ENCODE measurements at regions not wholly inside any gene's neighbourhood (a gene's known extent, or its start where the extent isn't known, plus 50 kb on each side); places are given as distances from the start of the nearest gene placed in this dataset.

GRCh38 chr2:166592750-166593149 lies 98.7 kb upstream of the SCN7A start:
- no peak for TF ChIP-seq ZFX (IDR thresholded peaks at IDR 0.05; ENCODE audit: borderline replicate concordance)
- TF ChIP-seq CTCF (IDR thresholded peaks at IDR 0.05): no peak
- no peak overlapping the region for H3K27ac ChIP-seq

GRCh38 chr2:166591226-166591625 lies 97.2 kb upstream of the SCN7A start:
- no peak overlapping the region for H3K27ac ChIP-seq
- TF ChIP-seq CTCF (IDR thresholded peaks at IDR 0.05) (no peak), ZFX (IDR thresholded peaks at IDR 0.05; ENCODE audit: borderline replicate concordance) (no peak)

GRCh38 chr2:166573391-166573790 lies 79.3 kb upstream of the SCN7A start:
- TF ChIP-seq CTCF (IDR thresholded peaks at IDR 0.05) (no peak), ZFX (IDR thresholded peaks at IDR 0.05; ENCODE audit: borderline replicate concordance) (no peak)
- H3K27ac ChIP-seq: no peak overlapping the region

GRCh38 chr2:166572937-166573336 lies 78.9 kb upstream of the SCN7A start:
- no peak for TF ChIP-seq CTCF (IDR thresholded peaks at IDR 0.05)
- no peak for TF ChIP-seq ZFX (IDR thresholded peaks at IDR 0.05; ENCODE audit: borderline replicate concordance)
- no peak overlapping the region for H3K27ac ChIP-seq

- no peak overlapping the region for H3K27ac ChIP-seq
- TF ChIP-seq ZFX (IDR thresholded peaks at IDR 0.05; ENCODE audit: borderline replicate concordance) (no peak), CTCF (IDR thresholded peaks at IDR 0.05) (no peak)
Measured at GRCh38 chr2:166568409-166568808, 74.4 kb upstream of the SCN7A start.

GRCh38 chr2:166565501-166565900 lies 71.5 kb upstream of the SCN7A start:
- H3K27ac ChIP-seq: no peak overlapping the region
- no peak for TF ChIP-seq CTCF (IDR thresholded peaks at IDR 0.05)
- TF ChIP-seq ZFX (IDR thresholded peaks at IDR 0.05; ENCODE audit: borderline replicate concordance): no peak

GRCh38 chr2:166563894-166564293 lies 69.8 kb upstream of the SCN7A start:
- TF ChIP-seq CTCF (IDR thresholded peaks at IDR 0.05): no peak
- no peak for TF ChIP-seq ZFX (IDR thresholded peaks at IDR 0.05; ENCODE audit: borderline replicate concordance)
- no peak overlapping the region for H3K27ac ChIP-seq
